ACC112 (cell line): ENCODE measurements at regions not wholly inside any gene's neighbourhood (a gene's known extent, or its start where the extent isn't known, plus 50 kb on each side); places are given as distances from the start of the nearest gene placed in this dataset.

Source experiments
- H2AFZ ChIP-seq: fragments of 200-600 bp; sonication (generic); one replicate; pipeline ENCODE4 v1.6.0; 2017; ENCODE audit warnings: antibody characterized with exemption, low read length; ENCODE audit not compliant: unreplicated experiment
- H3K27ac ChIP-seq: fragments of 200-600 bp; sonication (generic); 2 replicates; pipeline ENCODE4 v1.5.1; 2014; ENCODE audit warnings: low read depth, mild to moderate bottlenecking, antibody characterized with exemption, low read length, moderate library complexity
- H3K27me3 ChIP-seq: fragments of 200-600 bp; sonication (generic); 2 replicates; pipeline ENCODE4 v1.6.1; 2014; ENCODE audit warnings: mild to moderate bottlenecking, antibody characterized with exemption, low read length, moderate library complexity, mixed read lengths; ENCODE audit not compliant: insufficient read depth
- H3K36me3 ChIP-seq: fragments of 200-600 bp; sonication (generic); 2 replicates; pipeline ENCODE4 v1.6.1; 2016; ENCODE audit warnings: mild to moderate bottlenecking, antibody characterized with exemption, low read length, moderate library complexity, mixed read lengths; ENCODE audit not compliant: insufficient read depth
- H3K4me1 ChIP-seq: fragments of 200-600 bp; sonication (generic); one replicate; pipeline ENCODE4 v1.6.1; 2016; ENCODE audit warnings: low read length, mixed read lengths; ENCODE audit not compliant: insufficient read depth, unreplicated experiment, control insufficient read depth
- H3K4me3 ChIP-seq: fragments of 200-600 bp; sonication (generic); 2 replicates; pipeline ENCODE4 v1.5.1; 2014; ENCODE audit warnings: mild to moderate bottlenecking, low read depth, low read length
- H3K79me2 ChIP-seq: fragments of 200-600 bp; sonication (generic); one replicate; pipeline ENCODE4 v1.6.0; 2016; ENCODE audit warnings: low read length; ENCODE audit not compliant: control insufficient read depth, unreplicated experiment, insufficient read depth

DNA sequence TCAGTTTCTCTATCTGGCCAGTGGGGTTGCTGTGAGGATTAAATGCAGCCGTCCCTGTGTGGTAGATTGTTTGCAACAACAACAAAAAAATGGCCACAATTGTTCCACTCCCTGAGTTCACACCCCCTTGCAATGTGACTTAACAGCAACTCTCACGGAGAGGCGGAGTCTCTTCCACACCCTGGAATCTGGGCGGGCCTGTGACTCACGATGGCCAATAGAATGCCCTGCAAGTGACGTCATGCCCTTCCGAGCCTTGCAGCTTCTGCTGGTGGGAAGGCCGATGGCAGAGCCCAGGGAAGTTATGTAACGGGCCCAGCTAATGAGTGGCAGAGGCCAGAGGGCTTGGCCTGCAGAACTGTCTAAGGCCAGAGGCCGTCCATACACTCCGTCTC, 87.9 kb downstream of the RIPK4 start:
- peaks cover 13% of the 10 kb centered on the region for H3K4me1 ChIP-seq
- H3K27ac ChIP-seq: no peak overlapping the region
- no peak overlapping the region for H3K4me3 ChIP-seq
- no peaks in the 10 kb centered on the region for H3K79me2 ChIP-seq
- H2AFZ ChIP-seq: peak overlapping the region; percentile 41
- no peaks in the 10 kb centered on the region for H3K27me3 ChIP-seq
- no peaks in the 10 kb centered on the region for H3K36me3 ChIP-seq

DNA sequence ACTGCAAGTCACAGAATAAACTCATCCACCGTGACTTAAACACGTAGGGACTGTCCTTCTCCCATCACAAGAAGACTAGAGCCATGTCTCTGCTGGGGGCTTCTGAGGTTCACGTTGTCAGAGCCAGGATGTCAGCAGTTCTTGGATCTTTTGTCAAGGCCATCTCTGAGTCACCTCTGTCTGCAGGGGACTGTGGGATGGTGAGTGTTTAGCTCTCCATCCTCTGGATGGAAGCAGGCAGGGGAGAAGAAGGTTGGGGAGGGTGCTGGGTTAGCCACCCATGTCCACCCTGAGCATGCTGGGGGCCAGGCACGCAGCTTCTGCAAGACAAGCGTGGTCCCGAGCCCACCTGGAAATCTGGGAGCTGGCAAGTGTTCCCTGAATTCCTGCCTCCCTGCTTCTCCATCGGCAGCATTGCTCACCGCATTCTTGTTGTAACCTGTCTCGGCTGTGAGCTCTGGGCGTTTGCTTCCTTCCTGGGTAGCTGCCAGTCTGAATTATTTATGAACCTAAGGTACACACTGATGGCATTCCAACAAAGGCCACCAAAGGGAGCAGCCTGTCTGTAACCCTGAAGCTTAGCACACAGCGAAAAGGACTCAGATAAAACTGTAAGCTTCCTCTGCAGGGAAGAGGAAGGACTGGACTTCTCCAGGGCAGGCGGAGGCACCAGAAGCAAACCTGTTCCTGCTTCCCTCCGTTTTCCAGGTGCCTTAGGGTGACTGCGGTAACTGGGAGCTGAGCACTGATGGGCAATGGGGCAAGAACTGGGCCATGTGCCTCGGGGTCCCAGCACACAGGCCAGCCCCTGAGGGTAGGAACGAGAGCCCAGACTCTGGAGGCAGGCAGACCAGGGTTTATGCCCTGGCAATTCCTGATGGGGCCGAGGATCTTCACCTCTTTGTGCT, 88.6 kb downstream of the RIPK4 start:
- H3K27me3 ChIP-seq: no peaks in the 10 kb centered on the region
- H3K4me1 ChIP-seq: peaks cover 10% of the 10 kb centered on the region
- H3K4me3 ChIP-seq: no peak overlapping the region
- peak overlapping the region; percentile 10 for H2AFZ ChIP-seq
- H3K27ac ChIP-seq: no peak overlapping the region
- H3K36me3 ChIP-seq: no peaks in the 10 kb centered on the region
- H3K79me2 ChIP-seq: no peaks in the 10 kb centered on the region

DNA sequence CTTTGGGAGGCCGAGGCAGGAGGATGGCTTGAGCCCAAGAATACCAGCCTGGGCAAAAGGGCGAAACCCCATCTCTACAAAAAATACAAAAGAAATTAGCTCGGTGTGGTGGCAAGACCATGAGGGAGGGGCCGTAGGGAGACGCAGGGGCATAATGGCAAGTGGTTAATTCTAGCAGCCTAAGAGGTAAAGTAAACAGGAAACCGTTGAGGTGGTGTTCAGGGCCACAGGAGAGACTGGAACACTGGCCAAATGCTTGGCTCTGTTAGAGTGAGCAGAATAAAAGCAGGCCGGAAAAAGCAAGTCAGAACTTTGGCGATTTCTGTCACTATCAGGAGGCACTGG, 89.2 kb downstream of the RIPK4 start:
- Histone ChIP-seq H3K79me2 (no peaks in the 10 kb centered on the region), H3K4me1 (peaks cover 10% of the 10 kb centered on the region), H2AFZ (no peak overlapping the region), H3K27ac (no peak overlapping the region), H3K36me3 (no peaks in the 10 kb centered on the region), H3K4me3 (no peak overlapping the region), H3K27me3 (no peaks in the 10 kb centered on the region)

DNA sequence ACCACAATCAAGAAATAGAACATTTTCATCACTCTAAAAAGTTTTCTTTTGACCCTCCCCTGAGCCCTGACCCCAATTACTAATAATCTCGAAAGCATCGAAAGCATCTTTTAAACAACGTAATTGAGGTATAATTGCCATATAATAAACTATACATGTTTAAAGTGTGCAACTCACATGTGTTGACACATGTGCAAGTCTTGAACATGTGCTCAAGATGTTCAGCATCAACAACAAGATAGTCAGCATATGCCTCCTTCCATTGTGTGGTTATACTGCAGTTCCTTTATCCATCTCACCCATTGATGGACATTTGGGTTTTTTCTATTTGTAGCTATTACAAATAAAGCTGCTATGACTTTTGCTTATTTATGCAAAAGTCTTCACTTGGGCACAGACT, 90.7 kb downstream of the RIPK4 start:
- no peaks in the 10 kb centered on the region for H3K36me3 ChIP-seq
- no peak overlapping the region for H3K4me3 ChIP-seq
- no peaks in the 10 kb centered on the region for H3K27me3 ChIP-seq
- H3K79me2 ChIP-seq: no peaks in the 10 kb centered on the region
- no peak overlapping the region for H3K27ac ChIP-seq
- no peak overlapping the region for H2AFZ ChIP-seq
- H3K4me1 ChIP-seq: peaks cover 10% of the 10 kb centered on the region

DNA sequence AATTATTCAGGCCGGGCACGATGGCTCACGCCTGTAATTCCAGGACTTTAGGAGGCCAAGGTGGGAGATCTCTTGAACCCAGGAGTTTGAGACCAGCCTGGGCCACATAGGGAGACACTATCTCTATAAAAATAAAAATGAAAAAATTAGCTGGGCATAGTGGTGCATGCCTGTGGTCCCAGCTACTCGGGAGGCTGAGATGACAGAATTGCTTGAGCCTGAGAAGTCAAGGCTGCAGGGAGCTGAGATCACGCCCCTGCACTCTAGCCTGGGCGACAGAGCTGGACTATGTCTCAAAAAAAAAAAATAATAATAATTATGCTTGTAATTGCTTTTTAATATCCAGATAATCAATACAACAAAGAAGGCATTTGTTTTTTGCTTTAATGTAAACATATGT, 91.3 kb downstream of the RIPK4 start:
- H3K27me3 ChIP-seq: no peaks in the 10 kb centered on the region
- no peaks in the 10 kb centered on the region for H3K36me3 ChIP-seq
- peaks cover 10% of the 10 kb centered on the region for H3K4me1 ChIP-seq
- no peak overlapping the region for H3K27ac ChIP-seq
- H3K4me3 ChIP-seq: no peak overlapping the region
- no peak overlapping the region for H2AFZ ChIP-seq
- H3K79me2 ChIP-seq: no peaks in the 10 kb centered on the region

DNA sequence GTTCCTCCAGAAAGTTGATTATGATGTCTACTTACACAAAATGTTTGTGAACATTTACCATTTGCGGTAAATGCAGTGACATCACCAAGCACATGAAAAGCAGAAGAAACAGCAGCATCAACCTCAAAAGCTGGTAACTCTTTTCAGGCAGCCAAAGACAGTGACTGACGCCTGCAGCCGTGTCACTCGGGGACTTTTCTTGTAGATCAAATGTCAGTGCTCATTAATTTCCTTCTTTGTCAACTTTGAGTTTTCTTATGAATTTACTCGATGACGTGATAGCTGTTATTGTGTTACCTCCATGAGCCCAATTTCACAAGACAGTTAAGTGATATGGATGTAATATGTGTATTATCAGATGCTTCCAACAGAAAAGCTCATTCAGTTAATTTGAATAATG, 92.5 kb downstream of the RIPK4 start:
- Histone ChIP-seq H3K4me3 (no peak overlapping the region), H3K36me3 (no peaks in the 10 kb centered on the region), H3K4me1 (peaks cover 10% of the 10 kb centered on the region), H2AFZ (no peak overlapping the region), H3K27ac (no peak overlapping the region), H3K79me2 (no peaks in the 10 kb centered on the region), H3K27me3 (no peaks in the 10 kb centered on the region)

DNA sequence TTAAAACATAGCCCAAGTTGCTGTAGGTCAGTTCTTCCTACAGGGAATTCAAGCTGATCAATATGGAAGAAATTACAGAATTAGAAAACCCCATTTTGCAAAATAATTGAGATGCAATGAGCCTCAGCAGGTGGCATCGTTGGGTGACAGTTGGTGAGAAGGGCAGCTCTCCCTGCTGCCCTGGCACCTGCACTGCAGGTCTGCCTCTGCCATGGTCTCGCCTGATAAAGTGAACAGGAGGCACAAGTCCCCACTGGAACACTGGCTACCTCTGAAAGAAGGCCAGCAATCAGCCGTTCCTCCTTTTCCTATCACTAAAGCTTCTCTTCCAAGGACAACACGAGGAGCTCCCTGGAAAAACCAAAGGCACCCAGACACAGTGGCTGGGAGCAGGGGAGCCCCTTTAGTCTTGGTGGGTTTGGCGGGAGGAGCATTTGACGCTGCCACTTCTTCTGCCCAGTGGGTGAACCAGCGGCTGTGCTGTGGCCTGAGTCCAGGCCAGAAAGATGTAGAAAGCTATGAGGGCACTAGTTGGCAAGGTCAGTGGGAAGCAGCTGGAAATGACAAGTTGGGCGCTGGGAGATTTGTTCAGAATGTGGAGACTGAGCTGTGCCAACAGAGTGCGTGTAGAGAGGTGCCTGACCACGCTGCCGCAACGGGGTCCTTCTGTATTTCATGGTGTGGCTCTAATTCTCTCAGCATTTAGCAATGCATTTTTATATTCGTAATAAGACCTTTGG, 93.1 kb downstream of the RIPK4 start:
- H3K4me1 ChIP-seq: peaks cover 10% of the 10 kb centered on the region

DNA sequence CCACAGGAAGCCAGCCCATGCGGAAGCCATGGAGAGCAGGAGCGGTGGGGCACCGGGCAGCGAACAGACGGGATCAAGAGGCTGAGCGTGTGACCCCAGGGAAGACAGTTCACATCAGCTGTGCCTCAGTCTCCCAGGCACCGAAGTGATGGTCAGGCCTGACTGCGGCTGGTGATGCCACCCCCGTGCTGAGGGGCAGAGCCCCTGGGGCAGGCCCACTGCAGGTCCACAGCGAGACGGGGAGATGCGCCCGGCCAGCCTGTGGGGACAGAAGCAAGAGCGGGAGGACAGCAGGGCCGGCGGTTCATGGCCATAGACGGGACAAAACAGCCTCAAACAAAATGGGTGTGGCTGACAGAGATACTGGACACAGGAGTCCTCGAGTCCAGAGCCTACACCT, 93.8 kb downstream of the RIPK4 start:
- Histone ChIP-seq H3K27me3 (no peaks in the 10 kb centered on the region), H3K27ac (no peak overlapping the region), H3K79me2 (no peaks in the 10 kb centered on the region), H2AFZ (no peak overlapping the region), H3K4me1 (peaks cover 4% of the 10 kb centered on the region), H3K36me3 (no peaks in the 10 kb centered on the region), H3K4me3 (no peak overlapping the region)

More for the DNA sequence above, 93.1 kb downstream of the RIPK4 start:
- no peak overlapping the region for H3K4me3 ChIP-seq
- H3K79me2 ChIP-seq: no peaks in the 10 kb centered on the region
- H2AFZ ChIP-seq: no peak overlapping the region
- H3K27ac ChIP-seq: no peak overlapping the region
- H3K27me3 ChIP-seq: no peaks in the 10 kb centered on the region
- no peaks in the 10 kb centered on the region for H3K36me3 ChIP-seq

DNA sequence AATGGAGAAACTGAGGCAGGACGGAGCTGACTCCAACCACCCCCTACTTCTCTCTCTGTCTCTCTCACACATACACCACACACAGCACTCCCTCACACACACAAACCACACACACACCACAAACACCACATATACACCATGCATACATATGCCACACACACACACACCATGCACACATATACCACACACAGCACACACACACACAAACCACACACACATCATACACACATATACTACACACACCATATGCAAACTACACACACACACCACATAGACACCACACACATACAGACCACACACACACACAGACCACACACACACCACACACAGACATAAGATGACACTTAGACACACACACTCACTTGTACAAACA, 94.3 kb downstream of the RIPK4 start:
- no peak overlapping the region for H3K27ac ChIP-seq
- no peaks in the 10 kb centered on the region for H3K4me1 ChIP-seq
- H3K36me3 ChIP-seq: no peaks in the 10 kb centered on the region
- no peak overlapping the region for H2AFZ ChIP-seq
- H3K27me3 ChIP-seq: no peaks in the 10 kb centered on the region
- H3K4me3 ChIP-seq: no peak overlapping the region
- no peaks in the 10 kb centered on the region for H3K79me2 ChIP-seq

DNA sequence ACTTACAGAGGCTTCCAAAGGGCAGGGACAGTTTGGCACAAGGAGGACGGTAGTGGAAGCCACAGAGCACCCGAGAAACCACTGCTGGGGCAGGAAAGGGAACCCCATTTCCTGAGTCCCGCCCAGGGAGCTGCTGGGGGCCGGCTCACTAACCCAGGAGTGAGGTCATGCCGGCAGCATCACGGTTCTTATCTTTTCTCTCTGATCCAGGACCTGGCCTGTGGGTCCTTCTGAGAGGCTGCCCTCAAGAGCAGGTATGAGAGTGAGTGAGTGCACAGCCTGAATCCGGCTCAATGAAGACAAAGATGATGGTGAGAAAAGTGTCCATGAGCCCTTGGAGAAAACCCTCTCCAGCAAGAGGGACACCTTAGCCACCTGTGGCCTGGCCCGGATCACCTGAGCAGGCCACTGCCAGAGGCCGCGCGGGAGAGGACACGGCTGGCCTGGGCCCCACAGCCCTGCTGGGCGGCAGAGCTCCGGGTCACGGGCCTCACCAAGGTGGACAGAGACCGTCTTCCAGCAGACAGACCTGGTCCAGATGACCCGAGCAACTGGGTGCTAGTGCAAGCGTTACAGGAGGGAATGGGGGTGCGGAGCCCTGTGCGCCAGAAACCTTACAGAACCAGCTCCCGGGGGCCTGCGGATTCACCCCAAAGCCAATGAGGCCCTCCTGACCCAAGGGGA, 94.9 kb downstream of the RIPK4 start:
- no peaks in the 10 kb centered on the region for H3K27me3 ChIP-seq
- no peak overlapping the region for H3K27ac ChIP-seq
- H3K4me1 ChIP-seq: no peaks in the 10 kb centered on the region
- H3K36me3 ChIP-seq: no peaks in the 10 kb centered on the region
- H2AFZ ChIP-seq: no peak overlapping the region
- no peaks in the 10 kb centered on the region for H3K79me2 ChIP-seq
- no peak overlapping the region for H3K4me3 ChIP-seq
